Tibial nerve (tissue), 3 donors: ENCODE measurements at regions not wholly inside any gene's neighbourhood (a gene's known extent, or its start where the extent isn't known, plus 50 kb on each side); places are given as distances from the start of the nearest gene placed in this dataset.

Experiments
- CTCF ChIP-seq, 5 experiments: fragments of 200-600 bp in 3 of 5; fragments of 450-650 bp in 2 of 5; sonication (generic) in 3 of 5; IDR thresholded peaks; one replicate each; pipeline ENCODE4 v1.5.1; 2016 to 2019; ENCODE audit warnings: antibody characterized with exemption in 5 of 5, mild to moderate bottlenecking in 3 of 5, moderate library complexity in 2 of 5
- POLR2A ChIP-seq, 2 donors: fragments of 450-650 bp; IDR thresholded peaks; one replicate each; pipeline ENCODE4 v1.6.1; 2017; ENCODE audit warnings: antibody characterized with exemption in 2 of 2, mild to moderate bottlenecking in 2 of 2, moderate library complexity in 2 of 2

- TF ChIP-seq POLR2A (IDR thresholded peaks at IDR 0.05) (no peak), CTCF (IDR thresholded peaks at IDR 0.05) (no peak)
Measured at GRCh38 chr5:12016159-12016746, 112.0 kb upstream of the CTNND2 start.
